Panc1 (cell line): ENCODE measurements at regions not wholly inside any gene's neighbourhood (a gene's known extent, or its start where the extent isn't known, plus 50 kb on each side); places are given as distances from the start of the nearest gene placed in this dataset.

ENCODE experiments used
- ATAC-seq: fragments of 200-7000 bp; cut with Tn5 transposase; 2 replicates; pipeline ENCODE4 v1.9.1; 2020; ENCODE audit warnings: mild to moderate bottlenecking, moderate library complexity
- BruUV-seq: library from RNA; stranded (reverse); fragments of 400-500 nt; replicated peaks from 2 replicates; lab custom pipeline; 2021; lab: Mats Ljungman, UMichigan
- CTCF ChIA-PET: fragments of 300-600 bp; sonication (Branson Sonifier 250); formaldehyde crosslinking; loops from one replicate; lab custom pipeline; 2022; ENCODE audit warnings: antibody characterized with exemption; lab: Charles Lee
- POLR2A ChIA-PET: fragments of 300-600 bp; sonication (Branson Sonifier 250); formaldehyde crosslinking; loops from one replicate; lab custom pipeline; 2022; ENCODE audit warnings: antibody characterized with exemption; lab: Charles Lee
- DNase-seq: peaks from one replicate; pipeline ENCODE4 v3.0.0-alpha.2; 2010; ENCODE audit warnings: low read depth, low spot score
- H3K27ac ChIP-seq: 2 replicates; pipeline ENCODE4 v1.5.1; 2011; ENCODE audit warnings: mild to moderate bottlenecking, low read length, inconsistent platforms
- H3K27me3 ChIP-seq: fragments of 200-500 bp; sonication (Bioruptor generic); 2 replicates; pipeline ENCODE4 v1.6.0; 2014; ENCODE audit warnings: low read length, inconsistent platforms; ENCODE audit not compliant: control insufficient read depth, insufficient read depth
- H3K36me3 ChIP-seq: fragments of 200-500 bp; sonication (Bioruptor generic); 2 replicates; pipeline ENCODE4 v1.5.1; 2014; ENCODE audit warnings: inconsistent platforms, mild to moderate bottlenecking, low read length, moderate library complexity; ENCODE audit not compliant: control insufficient read depth, insufficient read depth
- H3K4me1 ChIP-seq: 2 replicates; pipeline ENCODE4 v1.5.1; 2011; ENCODE audit warnings: inconsistent platforms, mild to moderate bottlenecking, low read length, moderate library complexity; ENCODE audit not compliant: control insufficient read depth, insufficient read depth
- H3K4me3 ChIP-seq, 2 experiments: 2 replicates each; pipeline ENCODE4 v1.5.1; 2011 to 2012; ENCODE audit warnings: low read depth in 2 of 2, low read length in 2 of 2, mild to moderate bottlenecking in 2 of 2, inconsistent platforms in 1 of 2, moderate library complexity in 1 of 2
- H3K9me3 ChIP-seq: fragments of 200-500 bp; sonication (Bioruptor generic); 2 replicates; pipeline ENCODE4 v1.5.1; 2014; ENCODE audit warnings: low read depth, mild to moderate bottlenecking, inconsistent platforms, low read length, moderate library complexity; ENCODE audit not compliant: control insufficient read depth, insufficient read depth
- CTCF ChIP-seq: fragments of 450-650 bp; IDR thresholded peaks from 2 replicates; pipeline ENCODE4 v1.5.1; 2017; ENCODE audit warnings: mild to moderate bottlenecking
- POLR2AphosphoS5 ChIP-seq: IDR thresholded peaks from 2 replicates; pipeline ENCODE4 v1.6.1; 2012; ENCODE audit warnings: mild to moderate bottlenecking, low read depth, low read length, moderate library complexity
- REST ChIP-seq, 2 experiments: IDR thresholded peaks; 2 replicates each; pipeline ENCODE4 v1.6.1; 2011 to 2012; ENCODE audit warnings: low read depth in 2 of 2, control low read depth in 1 of 2, low read length in 1 of 2, mild to moderate bottlenecking in 1 of 2, moderate library complexity in 1 of 2; ENCODE audit not compliant: insufficient read depth in 1 of 2
- SIN3A ChIP-seq: IDR thresholded peaks from 2 replicates; pipeline ENCODE4 v1.6.1; 2012; ENCODE audit warnings: low read depth, mild to moderate bottlenecking, low read length, moderate library complexity, borderline replicate concordance; ENCODE audit not compliant: insufficient read depth
- TCF7L2 ChIP-seq: IDR thresholded peaks from 2 replicates; pipeline ENCODE4 v1.6.1; 2011; ENCODE audit warnings: mild to moderate bottlenecking, low read depth, low read length, inconsistent platforms
- in situ Hi-C: cut with HindIII; loops from 2 replicates; pipeline ENCODE4 v1.10.0; 2016; ENCODE audit warnings: low sequenced_read_pairs, low pct_unique_long_range_greater_than_20kb
- intact Hi-C: fragments of 100-400 bp; cut with micrococcal nuclease; formaldehyde crosslinking; loops from one replicate; pipeline ENCODE4 v1.10.0; 2022; ENCODE audit not compliant: unreplicated experiment

- Histone ChIP-seq H3K4me3 (no peak overlapping the region), H3K9me3 (no peaks in the 10 kb centered on the region), H3K4me1 (no peaks in the 10 kb centered on the region), H3K27me3 (no peaks in the 10 kb centered on the region), H3K36me3 (no peaks in the 10 kb centered on the region), H3K27ac (no peak overlapping the region)
- no TSS peak for BruUV-seq
- TF ChIP-seq CTCF (no peak), TCF7L2 (no peak), POLR2AphosphoS5 (no peak), REST (IDR thresholded peaks at IDR 0.05; ENCODE audit: insufficient read depth in 1 of 2, low read depth in 2 of 2, low read length in 1 of 2) (no peak), SIN3A (no peak)
- POLR2A ChIA-PET: no interaction called here
- ATAC-seq: no peak
- CTCF ChIA-PET: no interaction called here
- intact Hi-C loops (no loop called here), in situ Hi-C loops (no loop called here)
- DNase-seq: no peak
Measured at GRCh38 chr9:73805853-73806458, 654.3 kb downstream of the ANXA1 start.

- ATAC-seq: no peak
- H3K27me3 ChIP-seq: no peaks in the 10 kb centered on the region
- BruUV-seq: no TSS peak
- in situ Hi-C loops: no loop called here
- intact Hi-C loops: no loop called here
- no peak overlapping the region for H3K4me3 ChIP-seq
- H3K36me3 ChIP-seq: no peaks in the 10 kb centered on the region
- H3K27ac ChIP-seq: no peak overlapping the region
- ChIA-PET POLR2A (no interaction called here), CTCF (no interaction called here)
- H3K9me3 ChIP-seq: no peaks in the 10 kb centered on the region
- H3K4me1 ChIP-seq: no peaks in the 10 kb centered on the region
- DNase-seq: no peak
- no peak for TF ChIP-seq REST (IDR thresholded peaks at IDR 0.05; ENCODE audit: insufficient read depth in 1 of 2, low read depth in 2 of 2, low read length in 1 of 2)
- no peak for TF ChIP-seq CTCF
- no peak for TF ChIP-seq POLR2AphosphoS5
Measured at GRCh38 chr9:73806876-73807275, 655.2 kb downstream of the ANXA1 start.
